ENCODE measurements at regions not wholly inside any gene's neighbourhood (a gene's known extent, or its start where the extent isn't known, plus 50 kb on each side); places are given as distances from the start of the nearest gene placed in this dataset.

GRCh38 chr9:763692-764091, 77.8 kb upstream of the DMRT1 start:
- Histone ChIP-seq H3K27me3 (ENCODE audit: insufficient read depth) (no peaks in the 10 kb centered on the region), H3K9me2 (ENCODE audit: insufficient read depth) (no peaks in the 10 kb centered on the region), H2AFZ (no peak overlapping the region), H3K4me2 (no peak overlapping the region), H3F3A (replicated peaks; ENCODE audit: low read depth) (no peaks in the 10 kb centered on the region), H4K20me1 (replicated peaks; ENCODE audit: insufficient read depth) (no peaks in the 10 kb centered on the region), H3K79me2 (replicated peaks; ENCODE audit: insufficient read depth) (no peaks in the 10 kb centered on the region), H3K27ac (ENCODE audit: low read depth) (no peak overlapping the region), H3K4me3 (no peak overlapping the region), H3K36me3 (ENCODE audit: insufficient read depth) (no peaks in the 10 kb centered on the region), H3K4me1 (ENCODE audit: insufficient read depth) (peaks cover 8% of the 10 kb centered on the region; the same call in 1 of the 2 replicates)
- TF ChIP-seq ZNF114 (CRISPR knock-in tag; IDR thresholded peaks at IDR 0.05) (no peak), JUNB (IDR thresholded peaks at IDR 0.05; ENCODE audit: unreplicated experiment) (no peak), EZH2 (IDR thresholded peaks at IDR 0.05; ENCODE audit: low read depth, unreplicated experiment) (no peak), CTCF (conservative IDR thresholded peaks at IDR 0.05; ENCODE audit: low read depth in 2 of 2) (no peak), NANOG (IDR thresholded peaks at IDR 0.05; ENCODE audit: borderline replicate concordance) (no peak), ZNF462 (CRISPR knock-in tag; IDR thresholded peaks at IDR 0.05) (no peak), ETS1 (IDR thresholded peaks at IDR 0.05) (no peak), STAT1 (IDR thresholded peaks at IDR 0.05; ENCODE audit: unreplicated experiment) (no peak), POLR2AphosphoS5 (IDR thresholded peaks at IDR 0.05; ENCODE audit: low read depth) (no peak), CREB1 (CRISPR knock-in tag; IDR thresholded peaks at IDR 0.05; ENCODE audit: low read depth) (no peak), REST (IDR thresholded peaks at IDR 0.05; ENCODE audit: unreplicated experiment) (no peak), ZNF331 (CRISPR knock-in tag; IDR thresholded peaks at IDR 0.05; ENCODE audit: low read depth) (no peak), EZH2phosphoT487 (IDR thresholded peaks at IDR 0.05; ENCODE audit: unreplicated experiment) (no peak)
- Mint-ChIP-seq H3K9me3 (peaks cover 12% of the 10 kb centered on the region; the same call in 2 of the 3 replicates), H3K4me1 (peaks cover 16% of the 10 kb centered on the region), H3K27ac (no peak overlapping the region), H3K4me3 (no peak overlapping the region), H3K36me3 (ENCODE audit: low read depth) (peaks cover 3% of the 10 kb centered on the region; the same call in 1 of the 3 replicates), H3K27me3 (ENCODE audit: insufficient read depth, low read depth, poor library complexity) (peaks cover 9% of the 10 kb centered on the region)
- DNase-seq (ENCODE audit: low spot score) = no peak
- ATAC-seq = no peak

All from GM23338 (cell line).